ENCODE measurements at regions not wholly inside any gene's neighbourhood (a gene's known extent, or its start where the extent isn't known, plus 50 kb on each side); places are given as distances from the start of the nearest gene placed in this dataset.

DNA sequence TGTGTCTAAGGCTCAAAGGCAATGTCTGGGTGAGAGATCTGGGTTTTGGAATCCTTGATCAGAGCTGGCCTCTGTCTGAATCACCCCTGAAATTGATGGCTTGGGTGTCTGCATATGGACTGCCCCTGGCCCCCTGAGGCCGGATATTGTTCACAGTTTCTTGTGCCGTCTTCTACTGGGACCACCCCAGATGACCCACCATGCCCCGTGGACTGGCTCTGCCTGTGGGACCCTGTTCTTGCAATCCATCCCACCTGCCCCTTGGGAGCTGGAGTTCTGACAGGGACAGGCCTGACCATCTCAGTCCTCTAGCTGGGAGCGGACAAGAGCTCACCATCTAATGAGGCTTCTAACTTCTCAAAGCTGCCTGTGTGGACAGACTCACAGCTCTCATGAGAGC is 119.9 kb downstream of the FAM43A start:
- no peak for DNase-seq

DNA sequence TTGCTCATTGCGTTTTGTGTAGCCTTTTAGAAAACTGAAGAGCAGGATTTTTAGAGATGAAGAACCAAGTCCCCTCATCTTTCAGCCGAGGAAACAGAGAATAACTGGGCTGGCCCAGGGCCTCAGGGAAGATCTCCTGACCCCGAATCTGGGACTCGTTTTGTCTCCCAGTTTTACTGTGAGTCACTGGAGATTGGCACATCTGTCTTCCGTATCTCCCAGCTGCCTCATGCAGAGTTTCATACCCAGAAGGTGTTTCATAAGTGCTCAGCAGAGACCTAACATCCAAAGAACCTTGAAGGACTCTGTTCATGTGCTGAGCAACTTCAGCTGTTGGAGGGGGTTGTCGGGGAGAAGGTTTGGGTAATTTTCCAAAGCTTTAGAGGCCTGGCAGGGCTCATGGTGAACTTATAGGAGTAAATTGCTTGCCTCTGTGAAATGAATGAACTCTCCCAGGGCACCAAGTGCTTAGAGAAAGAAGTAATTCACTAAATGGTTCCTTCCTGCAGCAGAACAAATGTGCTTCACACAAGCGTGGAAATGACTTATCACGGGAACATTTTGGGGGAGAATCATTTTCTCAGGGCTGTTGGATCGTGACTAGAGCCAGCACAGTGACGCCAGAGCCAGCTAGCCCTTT is 121.4 kb downstream of the FAM43A start:
- DNase-seq = no peak

DNA sequence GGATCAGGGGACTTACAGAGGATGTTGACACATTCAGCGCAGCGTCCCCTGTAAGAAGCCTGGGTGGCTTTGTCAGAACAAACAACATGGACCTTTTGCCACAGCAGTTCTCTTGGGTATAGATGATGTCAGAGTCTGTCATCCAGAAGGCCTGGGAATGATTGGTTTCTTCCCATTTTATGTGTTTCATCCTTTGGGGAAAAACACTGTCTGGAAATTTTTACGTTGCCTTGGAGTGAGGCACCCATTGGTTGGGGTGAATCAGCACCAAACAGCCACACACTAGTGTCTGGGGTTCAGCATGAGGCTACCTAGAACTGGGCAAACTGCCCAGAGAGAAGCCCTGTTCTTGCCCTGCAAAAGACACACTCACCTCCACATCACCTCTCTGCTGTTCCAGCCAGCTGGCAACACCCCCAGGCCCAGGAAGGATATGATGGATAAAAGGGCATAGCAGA is 123.0 kb downstream of the FAM43A start:
- DNase-seq = no peak

DNA sequence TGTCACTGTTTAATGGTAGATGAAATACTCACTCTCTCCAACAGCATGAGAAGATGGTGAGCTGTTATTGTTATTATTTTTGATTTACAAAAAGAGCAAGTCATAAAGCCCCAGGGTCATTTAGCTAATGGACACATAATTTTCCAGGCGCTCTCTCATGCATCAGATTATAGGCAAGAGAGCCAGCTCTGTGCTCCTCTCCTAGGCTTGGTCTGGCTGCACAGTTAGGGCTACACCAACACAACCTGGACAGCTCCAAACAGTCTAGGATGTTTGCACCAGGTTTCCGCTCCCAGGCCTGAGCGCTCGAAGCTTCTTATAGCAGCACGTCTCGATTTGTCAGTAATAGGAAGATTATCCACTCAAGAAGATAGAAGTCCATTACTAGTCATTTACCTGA is 123.7 kb downstream of the FAM43A start:
- DNase-seq = no peak

DNA sequence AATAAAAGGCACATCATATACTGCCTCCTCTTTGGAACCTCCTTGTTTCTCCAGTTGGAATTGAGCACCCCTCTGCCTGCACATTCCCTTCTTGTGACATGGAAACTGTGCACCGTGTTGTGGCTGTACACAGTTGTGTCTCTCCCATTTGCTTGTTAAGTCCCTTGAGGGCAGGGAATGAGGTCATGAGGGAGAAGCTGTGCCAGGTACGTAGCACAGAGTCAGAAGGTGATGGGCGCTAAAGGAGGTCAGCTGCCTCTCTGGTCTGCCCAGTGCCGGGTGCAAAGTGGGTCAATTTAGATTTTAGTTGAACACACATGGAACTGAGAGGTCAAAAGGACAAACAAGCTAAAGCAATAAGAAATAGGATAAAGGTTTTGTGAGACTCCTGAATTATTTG is 124.4 kb downstream of the FAM43A start:
- no peak for DNase-seq

DNA sequence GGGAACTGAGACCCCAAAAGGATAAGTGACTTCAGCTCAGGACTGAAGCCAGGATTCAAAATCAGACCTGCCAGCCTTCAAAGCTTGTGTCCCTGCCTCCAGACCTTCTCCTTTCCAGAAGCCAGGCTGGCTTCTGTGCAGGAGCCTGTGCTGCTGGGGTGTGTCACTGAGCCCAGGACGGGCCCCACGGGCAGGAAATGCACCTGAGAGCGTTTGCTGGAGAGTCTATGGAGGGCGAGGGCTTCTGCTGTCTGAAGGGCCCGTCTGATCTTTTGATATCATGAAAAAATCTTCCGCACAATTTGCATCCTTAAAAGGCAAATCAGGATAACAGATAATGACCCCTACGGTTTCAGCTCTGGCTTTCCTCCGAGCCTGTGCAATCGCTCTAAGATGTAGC is 125.4 kb downstream of the FAM43A start:
- no peak for DNase-seq

DNA sequence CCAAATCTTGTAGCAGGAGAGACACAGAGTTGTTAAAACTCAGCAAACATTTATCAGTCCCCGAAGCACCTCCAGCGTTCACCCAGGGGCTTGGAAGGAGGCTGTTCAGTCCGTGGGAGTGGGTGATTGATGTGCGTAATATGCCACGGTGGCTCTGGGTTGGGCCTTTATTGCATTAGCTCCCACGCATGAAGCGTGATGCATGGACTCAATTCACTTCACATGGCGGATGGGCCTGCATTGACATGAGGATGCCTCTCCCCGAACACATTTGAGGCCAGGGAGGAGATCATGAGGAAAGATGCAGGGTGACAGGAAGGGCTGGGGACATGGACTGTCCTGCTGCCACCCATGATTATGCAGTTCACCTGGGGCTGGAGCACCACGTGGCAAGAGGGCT is 126.5 kb downstream of the FAM43A start:
- DNase-seq = no peak

DNA sequence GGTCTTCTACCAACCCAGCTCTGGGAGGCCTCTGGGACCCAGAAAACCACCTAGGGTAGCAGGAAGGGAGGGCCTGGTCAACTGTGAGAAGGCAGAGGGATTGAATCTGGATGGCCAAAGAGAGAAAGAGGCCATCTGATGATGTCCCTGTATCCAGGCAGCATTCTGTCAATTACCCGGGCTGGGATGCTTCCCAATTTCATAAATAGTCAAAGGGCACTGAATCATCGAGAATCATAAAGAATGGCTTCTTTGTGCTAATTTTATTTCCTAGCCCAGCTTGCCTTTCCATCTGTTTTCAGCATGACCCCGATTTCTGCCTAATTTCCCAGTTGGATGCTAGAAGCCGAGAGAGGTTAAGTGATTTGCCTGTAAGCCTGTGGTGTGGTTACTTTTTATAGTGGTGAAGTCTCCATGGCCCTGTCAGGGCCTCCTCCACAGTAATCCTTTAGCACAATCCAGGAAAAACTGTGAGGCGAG is 129.2 kb downstream of the FAM43A start:
- no peak for DNase-seq

DNA sequence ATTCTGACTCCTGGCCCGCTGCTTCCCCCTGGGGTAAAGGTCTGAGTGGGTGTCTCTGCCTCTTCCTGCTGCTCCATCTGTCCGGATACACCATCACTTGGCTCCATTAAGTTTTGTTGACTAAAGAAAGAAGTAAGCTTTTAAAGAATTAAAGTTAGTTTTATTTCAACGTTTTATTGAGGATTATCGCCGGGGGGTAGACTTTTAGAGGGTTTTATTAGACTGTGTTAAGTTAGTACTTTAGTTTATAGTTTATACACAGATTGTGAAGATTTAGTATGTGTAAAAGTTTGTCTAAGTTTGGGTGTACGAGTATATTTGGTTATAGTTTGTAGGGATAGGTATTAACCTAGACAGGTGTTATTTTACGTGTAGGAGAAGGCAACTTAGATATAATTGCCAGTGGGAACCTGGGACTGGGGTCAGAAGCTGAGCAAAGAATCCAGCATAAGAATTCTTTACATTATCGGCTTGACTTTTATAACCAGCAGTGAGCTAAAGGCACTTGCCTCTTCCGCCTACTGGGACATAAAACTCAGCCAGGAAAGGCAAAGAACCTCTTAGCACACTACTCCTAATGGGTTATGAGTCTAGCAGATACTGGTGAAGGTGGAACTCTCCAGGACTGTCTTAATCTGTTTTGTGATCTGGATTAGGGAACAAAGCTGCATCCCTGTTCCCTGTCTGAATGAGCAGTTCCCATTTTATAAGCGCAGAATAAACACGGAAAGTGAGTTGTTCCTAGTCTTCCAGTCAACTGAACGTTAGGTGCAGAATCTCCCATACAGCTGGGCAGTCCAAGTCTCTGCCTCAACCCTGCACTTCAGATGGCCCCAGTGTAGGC is 131.3 kb downstream of the FAM43A start:
- DNase-seq = no peak

DNA sequence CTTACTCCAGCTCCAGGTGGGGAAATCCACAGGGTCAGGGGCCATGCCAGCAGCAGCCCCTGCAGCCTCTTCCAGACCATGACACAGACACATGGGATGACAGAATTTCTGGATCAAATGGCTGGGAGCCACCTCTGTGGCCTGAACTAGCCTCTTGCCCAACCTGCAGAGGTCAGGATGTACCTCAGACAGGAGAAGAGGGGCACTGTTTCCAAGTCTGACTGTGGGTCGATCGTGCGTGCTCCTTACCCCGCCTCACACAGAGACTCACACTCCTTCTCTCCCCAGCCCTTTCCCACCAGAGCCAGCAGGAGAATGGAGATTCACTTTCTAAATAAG is 131.9 kb downstream of the FAM43A start:
- DNase-seq = no peak

DNA sequence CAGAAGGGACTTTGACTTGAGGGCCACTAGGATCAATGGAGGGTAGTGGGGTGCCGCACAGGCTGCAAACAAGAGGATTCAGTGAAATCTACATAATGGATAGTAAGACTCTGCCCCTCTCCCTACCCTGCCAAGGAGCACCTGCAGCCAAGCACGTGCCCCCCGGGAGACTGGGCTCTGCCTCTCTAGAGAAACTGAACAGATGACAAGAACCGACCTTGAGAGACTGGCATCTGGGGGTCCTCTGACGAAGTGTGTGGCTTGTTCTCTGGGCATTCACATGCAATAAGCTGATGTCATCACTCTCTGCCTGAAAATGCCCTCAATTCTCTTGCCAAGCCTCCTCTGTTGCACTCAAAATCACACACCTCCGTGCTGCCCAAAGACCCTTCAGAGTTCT is 132.3 kb downstream of the FAM43A start:
- no peak for DNase-seq

DNA sequence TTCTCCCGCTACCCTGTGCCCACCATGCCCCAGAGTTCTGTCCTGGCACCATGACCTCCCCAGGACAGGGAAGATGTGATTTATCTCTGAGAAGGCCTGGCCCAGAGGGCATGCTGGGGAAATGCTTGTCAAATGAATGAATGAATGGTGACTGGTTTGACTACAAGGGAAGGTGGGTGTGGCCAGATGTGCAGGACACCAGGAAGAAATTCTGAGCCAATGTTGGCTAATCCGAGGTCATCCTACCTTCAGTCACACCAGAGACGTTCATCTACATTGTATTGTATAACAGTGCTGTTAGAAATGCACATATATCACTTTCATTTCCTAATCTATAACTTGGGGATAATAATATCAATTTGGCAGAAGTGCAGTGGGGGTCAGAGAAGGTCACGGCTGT is 138.4 kb downstream of the FAM43A start:
- no peak for DNase-seq

DNA sequence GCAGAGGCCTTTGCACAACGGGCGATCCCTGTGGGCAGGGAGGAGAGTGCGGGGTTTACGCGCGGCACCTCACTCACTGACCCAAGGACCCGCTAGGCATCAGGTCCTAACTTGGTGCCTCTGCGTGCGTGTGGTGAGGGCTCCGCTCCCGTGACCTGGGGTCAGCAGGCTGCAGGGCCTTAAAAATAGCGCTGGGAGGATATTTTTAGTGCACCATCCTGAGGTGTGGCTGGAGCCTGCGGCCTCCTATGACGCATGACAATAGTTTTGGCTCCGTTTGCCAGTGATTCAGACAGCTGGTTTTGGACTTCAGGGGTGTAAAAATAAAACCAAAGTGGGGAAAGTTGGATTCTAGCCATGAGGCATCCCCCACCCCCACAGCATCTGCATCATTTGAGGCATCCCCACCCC is 139.0 kb downstream of the FAM43A start:
- DNase-seq = no peak

DNA sequence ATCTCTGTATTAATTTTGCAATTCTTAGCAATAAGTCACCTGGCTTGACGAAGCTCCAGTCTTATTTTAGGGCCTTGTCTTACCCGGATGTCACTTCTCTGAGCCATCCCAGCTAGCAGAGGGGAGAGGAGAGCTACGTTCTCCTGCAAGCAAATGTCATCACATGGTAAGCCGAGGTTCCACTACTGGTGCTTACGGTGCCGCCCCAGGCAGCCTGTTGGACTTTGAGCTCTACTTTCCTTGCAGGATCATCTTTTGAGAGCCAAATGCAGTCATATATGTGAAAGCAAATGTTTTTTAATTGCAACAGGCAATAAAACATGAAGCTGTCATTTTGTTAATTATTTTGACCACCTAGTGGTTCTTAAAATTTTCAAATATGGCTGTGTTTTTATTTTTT is 140.9 kb downstream of the FAM43A start:
- DNase-seq = no peak

DNA sequence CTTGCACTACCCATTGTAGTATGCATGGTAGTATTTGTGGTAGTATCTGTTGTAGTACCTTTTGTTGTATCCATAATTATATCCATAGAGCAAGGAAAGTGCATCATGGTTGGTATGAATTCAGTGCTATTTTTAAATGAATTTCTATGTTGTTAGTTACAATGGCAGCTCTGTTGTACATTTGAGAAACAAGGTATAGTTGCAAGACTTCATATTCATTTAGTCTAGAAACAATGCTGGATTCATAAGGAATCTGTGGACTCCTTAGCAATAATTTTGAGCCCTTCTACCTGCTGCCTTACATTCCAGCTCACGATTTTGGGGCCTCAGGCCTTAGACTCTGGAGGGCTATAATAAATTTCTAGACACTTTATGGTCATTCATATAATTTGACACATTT is 141.8 kb downstream of the FAM43A start:
- no peak for DNase-seq

DNA sequence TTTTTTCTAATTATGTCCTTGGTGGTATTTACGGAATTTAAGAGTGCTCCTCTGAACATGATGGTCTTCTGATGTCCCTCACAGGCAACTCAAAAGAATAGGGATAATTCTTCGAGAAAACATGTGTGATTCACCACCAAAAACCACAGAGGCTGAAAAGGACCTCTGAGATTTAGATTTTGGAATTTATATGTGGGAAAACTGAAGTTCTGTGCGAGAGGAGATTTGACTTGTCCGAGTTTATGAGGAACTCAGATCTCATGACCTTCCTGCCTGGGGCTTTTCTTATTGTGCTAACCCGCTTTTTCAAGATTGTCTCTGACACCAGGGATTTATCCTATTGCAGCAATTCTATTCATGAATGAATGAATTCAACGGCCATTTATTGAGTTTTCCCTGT is 142.4 kb downstream of the FAM43A start:
- no peak for DNase-seq

DNA sequence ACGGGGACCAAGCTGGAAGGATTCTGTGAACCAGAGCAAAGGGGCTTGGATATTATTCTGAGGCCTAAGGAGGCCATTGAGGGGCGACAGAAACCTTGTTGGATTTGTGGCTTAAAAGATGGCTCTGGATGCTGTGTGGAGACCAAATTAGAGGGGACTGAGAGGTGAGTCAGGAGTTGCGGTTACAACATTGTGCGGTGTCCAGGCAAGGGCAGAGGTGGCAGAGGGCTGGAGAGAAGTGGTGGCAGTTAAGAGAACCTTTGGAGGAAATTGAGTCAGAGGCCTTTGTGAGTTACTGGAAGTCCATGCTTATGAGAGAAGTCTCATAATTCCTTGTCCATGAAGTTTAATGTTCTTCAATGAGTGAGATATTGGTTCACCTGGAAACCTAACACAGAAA is 143.2 kb downstream of the FAM43A start:
- DNase-seq = no peak

DNA sequence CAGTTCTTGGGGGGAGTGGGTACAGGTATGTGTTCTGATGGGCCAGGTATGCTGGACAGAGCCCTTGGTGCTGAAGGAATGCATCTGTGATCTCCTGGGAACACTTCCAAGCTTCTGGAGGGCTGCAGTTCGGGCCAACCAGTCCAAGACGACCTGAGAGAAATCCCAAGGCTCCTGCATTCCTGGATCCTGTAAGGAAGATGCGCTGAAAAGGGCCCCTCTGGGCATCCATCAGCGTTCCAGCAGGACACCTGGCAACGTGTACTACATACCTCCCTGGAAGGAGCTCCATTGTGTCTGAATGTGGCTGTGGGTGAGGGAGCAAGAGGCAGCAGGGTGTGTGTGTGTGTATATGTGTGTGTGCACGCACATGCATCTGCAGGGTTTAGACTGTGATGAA is 144.7 kb downstream of the FAM43A start:
- DNase-seq = no peak

DNA sequence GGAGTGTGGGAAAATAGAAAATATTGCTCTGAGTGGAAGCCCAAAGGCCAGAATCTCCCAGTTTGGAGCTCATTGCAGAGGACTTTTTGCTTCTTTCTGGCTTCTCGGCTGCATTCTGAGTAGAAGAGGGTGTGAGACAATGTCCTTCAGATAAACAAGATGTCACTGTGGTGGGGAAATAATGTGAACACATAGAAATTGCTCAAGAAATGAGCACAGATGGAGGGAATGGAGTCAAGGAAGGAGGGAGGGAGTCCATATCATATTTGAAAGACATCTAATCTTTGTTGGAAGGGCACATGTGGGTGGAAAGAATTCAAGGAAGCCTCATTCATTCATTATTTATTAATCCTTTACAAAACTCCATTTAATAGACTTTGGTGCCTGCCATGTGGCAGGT is 145.3 kb downstream of the FAM43A start:
- no peak for DNase-seq

DNA sequence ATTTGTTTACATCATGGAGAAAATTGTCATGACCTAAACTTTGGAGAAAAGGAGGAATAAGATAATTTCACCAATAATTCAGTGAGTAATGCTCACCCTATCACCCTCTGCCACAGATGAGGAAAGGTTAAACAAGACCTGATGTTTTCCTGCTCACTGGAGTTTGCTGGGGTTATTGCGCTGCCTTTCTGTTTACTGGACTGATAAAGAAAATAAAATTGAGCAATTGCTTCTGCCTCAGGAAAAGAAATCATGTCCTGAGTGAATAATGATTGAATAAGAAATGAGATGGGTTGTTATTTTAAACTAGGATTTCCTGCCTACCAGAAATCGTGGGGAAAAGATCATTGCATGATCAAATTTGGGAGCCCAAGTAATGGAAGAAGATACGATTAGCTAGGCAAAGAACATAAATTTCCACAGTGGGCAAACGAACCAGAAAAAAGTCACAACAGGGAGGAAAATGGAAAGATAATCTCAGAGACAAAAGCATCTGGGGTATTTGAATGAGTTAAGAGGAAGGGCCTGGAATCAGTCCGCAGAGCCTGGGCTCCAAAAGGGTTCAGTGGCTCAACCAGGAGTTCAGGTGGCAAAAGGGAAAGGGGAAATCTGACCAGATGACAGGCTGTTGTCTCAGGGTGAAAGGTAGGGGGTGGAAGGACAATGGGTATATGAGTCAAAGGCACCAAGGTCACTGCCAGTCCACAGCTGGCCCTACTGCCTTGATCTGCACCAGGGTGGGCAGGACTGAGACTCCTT is 146.8 kb downstream of the FAM43A start:
- DNase-seq = no peak

DNA sequence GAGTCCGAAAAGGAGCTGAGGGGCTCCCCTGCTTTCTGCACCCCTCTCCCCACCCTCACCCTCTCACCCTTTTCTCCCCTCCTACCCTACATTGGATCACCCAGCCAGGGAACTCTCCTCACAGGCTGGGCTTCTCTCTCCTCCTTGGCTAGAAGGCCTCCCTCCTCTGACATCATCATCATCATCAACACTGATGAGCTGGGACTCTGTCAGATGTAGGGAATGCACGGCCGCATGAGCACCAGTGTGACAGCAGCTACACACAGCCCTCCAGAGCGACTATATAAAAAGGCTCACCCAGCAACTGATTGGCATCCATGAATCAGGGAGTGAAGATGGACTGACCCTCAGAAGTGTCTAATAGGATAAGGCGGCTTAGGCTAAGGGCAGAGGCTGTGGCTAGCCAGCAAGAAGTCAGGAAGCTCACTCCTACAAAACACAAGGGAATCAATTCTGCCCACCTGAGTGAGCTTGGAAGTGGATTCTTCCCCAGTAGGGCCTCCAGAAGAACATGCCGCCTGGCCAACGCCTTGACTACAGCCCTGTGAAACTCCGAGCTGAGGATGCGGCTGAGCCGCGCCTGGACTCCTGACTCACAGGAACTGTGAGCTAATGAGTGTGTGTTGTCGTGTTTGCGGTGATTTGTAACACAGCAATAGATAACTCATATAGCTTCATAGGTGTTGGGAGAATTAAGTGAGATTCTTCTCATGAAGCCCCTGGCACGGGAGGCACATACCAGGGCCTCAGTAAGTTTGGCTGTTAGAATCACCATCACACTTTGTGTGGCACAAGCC is 147.6 kb downstream of the FAM43A start:
- DNase-seq = no peak

DNA sequence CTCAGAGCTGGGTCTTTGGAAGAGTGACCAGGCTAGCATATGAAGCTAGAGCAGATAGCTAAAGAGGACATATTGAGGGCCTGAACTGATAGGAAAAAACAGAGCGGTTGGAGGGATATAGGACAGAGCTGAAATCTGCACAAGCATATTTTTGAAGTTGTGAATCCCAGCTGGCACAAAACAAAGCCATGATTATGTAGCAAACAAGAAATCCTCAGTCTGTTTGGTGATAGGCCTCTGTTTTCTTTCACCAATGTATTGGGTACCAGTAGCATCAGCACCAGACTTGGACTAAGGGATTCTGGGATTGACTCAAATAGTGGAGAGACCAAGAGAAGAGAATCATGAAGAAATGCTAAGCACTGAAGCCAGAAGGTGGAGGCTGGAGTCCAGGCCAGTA is 151.0 kb downstream of the FAM43A start:
- DNase-seq = no peak

Data from stimulated activated CD4-positive, alpha-beta T cell treated with anti-CD3 and anti-CD28 coated beads, Interleukin-2, amount 100 ng/mL, for 24 hours (primary cell).